Type B pancreatic cell (in vitro differentiated cells): ENCODE measurements at regions not wholly inside any gene's neighbourhood (a gene's known extent, or its start where the extent isn't known, plus 50 kb on each side); places are given as distances from the start of the nearest gene placed in this dataset.

Experiments
- DNase-seq: peaks from one replicate; pipeline ENCODE4 v3.0.0; 2021; ENCODE audit warnings: mixed read lengths; ENCODE audit not compliant: unreplicated experiment; ENCODE audit errors: extremely low spot score
- H3K27ac Mint-ChIP-seq: 2 replicates; pipeline ENCODE4 v1.8.0; 2021; ENCODE audit warnings: mild to moderate bottlenecking, mixed read lengths
- H3K27me3 Mint-ChIP-seq: 2 replicates; pipeline ENCODE4 v1.8.0; 2021; ENCODE audit warnings: mixed read lengths
- H3K36me3 Mint-ChIP-seq: 2 replicates; pipeline ENCODE4 v1.8.0; 2021; ENCODE audit warnings: mixed read lengths
- H3K4me1 Mint-ChIP-seq: one replicate; pipeline ENCODE4 v1.8.0; 2021; ENCODE audit warnings: mixed read lengths; ENCODE audit not compliant: unreplicated experiment
- H3K4me3 Mint-ChIP-seq: 2 replicates; pipeline ENCODE4 v1.8.0; 2021; ENCODE audit warnings: mild to moderate bottlenecking, mixed read lengths
- H3K9me3 Mint-ChIP-seq: 2 replicates; pipeline ENCODE4 v1.8.0; 2021; ENCODE audit warnings: mixed read lengths
- TF ChIP-seq, protein P1 (sequence below): fragments of 200-600 bp; sonication (generic); conservative IDR thresholded peaks from 2 replicates; pipeline ENCODE4 v1.5.0; 2021; ENCODE audit warnings: antibody characterized with exemption, mild to moderate bottlenecking

DNA sequence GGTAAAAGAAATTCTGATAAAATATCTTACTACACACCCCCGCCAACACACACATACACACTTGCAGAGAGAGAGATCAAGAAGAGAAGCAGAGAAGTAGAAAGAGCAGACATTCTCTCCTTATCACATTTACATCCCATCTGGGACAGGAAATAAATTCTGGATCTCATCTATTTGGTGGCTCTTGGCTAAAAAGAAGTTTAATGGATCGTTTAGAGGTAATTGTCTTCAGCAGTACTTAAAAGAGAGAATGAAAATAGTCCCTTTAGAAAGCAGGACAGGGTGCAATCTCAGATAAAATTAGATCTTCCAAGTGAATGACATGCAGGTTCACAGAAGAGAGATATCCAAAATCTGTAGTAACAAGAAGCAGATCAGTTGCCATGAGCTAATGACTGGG, 1392.5 kb downstream of the RAPGEF2 start:
- no peak overlapping the region for H3K27ac Mint-ChIP-seq
- H3K4me3 Mint-ChIP-seq = no peak overlapping the region
- no peak for DNase-seq
- no peaks in the 10 kb centered on the region for H3K4me1 Mint-ChIP-seq
- TF ChIP-seq, protein P1, sequence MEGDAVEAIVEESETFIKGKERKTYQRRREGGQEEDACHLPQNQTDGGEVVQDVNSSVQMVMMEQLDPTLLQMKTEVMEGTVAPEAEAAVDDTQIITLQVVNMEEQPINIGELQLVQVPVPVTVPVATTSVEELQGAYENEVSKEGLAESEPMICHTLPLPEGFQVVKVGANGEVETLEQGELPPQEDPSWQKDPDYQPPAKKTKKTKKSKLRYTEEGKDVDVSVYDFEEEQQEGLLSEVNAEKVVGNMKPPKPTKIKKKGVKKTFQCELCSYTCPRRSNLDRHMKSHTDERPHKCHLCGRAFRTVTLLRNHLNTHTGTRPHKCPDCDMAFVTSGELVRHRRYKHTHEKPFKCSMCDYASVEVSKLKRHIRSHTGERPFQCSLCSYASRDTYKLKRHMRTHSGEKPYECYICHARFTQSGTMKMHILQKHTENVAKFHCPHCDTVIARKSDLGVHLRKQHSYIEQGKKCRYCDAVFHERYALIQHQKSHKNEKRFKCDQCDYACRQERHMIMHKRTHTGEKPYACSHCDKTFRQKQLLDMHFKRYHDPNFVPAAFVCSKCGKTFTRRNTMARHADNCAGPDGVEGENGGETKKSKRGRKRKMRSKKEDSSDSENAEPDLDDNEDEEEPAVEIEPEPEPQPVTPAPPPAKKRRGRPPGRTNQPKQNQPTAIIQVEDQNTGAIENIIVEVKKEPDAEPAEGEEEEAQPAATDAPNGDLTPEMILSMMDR = no peak
- H3K27me3 Mint-ChIP-seq = no peaks in the 10 kb centered on the region
- H3K36me3 Mint-ChIP-seq = no peaks in the 10 kb centered on the region
- H3K9me3 Mint-ChIP-seq = peaks cover 5% of the 10 kb centered on the region

DNA sequence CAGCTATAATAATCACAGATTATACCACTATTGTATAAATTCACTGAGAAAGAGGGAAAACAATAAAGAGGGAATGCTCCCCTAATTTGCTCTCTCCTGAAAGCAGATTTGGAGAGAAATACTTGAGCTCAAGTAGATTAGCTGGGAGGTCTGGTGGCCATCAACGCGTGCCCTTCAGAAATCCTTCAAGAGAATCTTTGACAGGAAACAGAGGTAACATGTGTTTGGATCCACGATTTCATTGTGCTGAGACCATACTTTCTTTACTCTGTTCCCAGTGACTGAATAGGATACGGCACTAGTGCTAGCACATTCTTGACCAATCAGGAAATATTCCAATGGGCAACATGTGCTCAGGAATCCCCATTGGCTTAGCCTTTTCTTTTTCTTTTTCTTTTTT, 1395.3 kb downstream of the RAPGEF2 start:
- no peaks in the 10 kb centered on the region for H3K4me1 Mint-ChIP-seq
- no peaks in the 10 kb centered on the region for H3K9me3 Mint-ChIP-seq
- H3K4me3 Mint-ChIP-seq = no peak overlapping the region
- TF ChIP-seq, protein P1 = no peak
- H3K27me3 Mint-ChIP-seq = no peaks in the 10 kb centered on the region
- no peak overlapping the region for H3K27ac Mint-ChIP-seq
- no peaks in the 10 kb centered on the region for H3K36me3 Mint-ChIP-seq
- DNase-seq = no peak

GRCh38 chr4:160505724-160506123, 1402.8 kb downstream of the RAPGEF2 start:
- no peak for DNase-seq
- Mint-ChIP-seq H3K4me1 (no peaks in the 10 kb centered on the region), H3K9me3 (no peaks in the 10 kb centered on the region), H3K36me3 (no peaks in the 10 kb centered on the region), H3K27ac (no peak overlapping the region), H3K27me3 (no peaks in the 10 kb centered on the region), H3K4me3 (no peak overlapping the region)
- TF ChIP-seq, protein P1 = no peak

GRCh38 chr4:160510928-160511327, 1408.0 kb downstream of the RAPGEF2 start:
- no peak for DNase-seq
- no peak overlapping the region for H3K27ac Mint-ChIP-seq
- TF ChIP-seq, protein P1 = no peak
- H3K36me3 Mint-ChIP-seq = no peaks in the 10 kb centered on the region
- no peaks in the 10 kb centered on the region for H3K9me3 Mint-ChIP-seq
- no peaks in the 10 kb centered on the region for H3K4me1 Mint-ChIP-seq
- H3K27me3 Mint-ChIP-seq = no peaks in the 10 kb centered on the region
- H3K4me3 Mint-ChIP-seq = no peak overlapping the region

- Mint-ChIP-seq H3K9me3 (no peaks in the 10 kb centered on the region), H3K27me3 (no peaks in the 10 kb centered on the region), H3K4me1 (no peaks in the 10 kb centered on the region), H3K27ac (no peak overlapping the region), H3K4me3 (no peak overlapping the region), H3K36me3 (no peaks in the 10 kb centered on the region)
- DNase-seq = no peak
- TF ChIP-seq, protein P1 = no peak
Observed at GRCh38 chr4:160514126-160514525, 1411.2 kb downstream of the RAPGEF2 start.

DNA sequence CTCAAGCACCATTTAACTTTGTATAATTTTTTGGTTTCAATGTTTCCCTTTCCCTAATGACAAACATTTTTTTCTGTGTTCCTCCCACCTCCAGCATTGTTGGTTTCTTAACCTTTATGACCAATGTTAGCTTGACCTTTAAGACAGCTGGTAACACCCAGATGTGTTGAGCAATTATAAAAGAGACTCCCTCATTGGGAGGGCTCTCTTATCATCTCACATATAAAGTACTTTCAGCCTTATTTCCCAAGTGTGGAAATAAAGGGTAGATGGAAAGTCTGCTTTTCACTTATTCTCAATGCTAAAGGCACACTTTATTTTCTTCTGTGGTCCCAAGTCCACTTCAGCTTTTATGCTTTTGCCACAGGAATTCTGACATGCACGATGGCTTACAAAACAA, 1420.4 kb downstream of the RAPGEF2 start:
- Mint-ChIP-seq H3K27ac (no peak overlapping the region), H3K4me3 (no peak overlapping the region), H3K9me3 (no peaks in the 10 kb centered on the region), H3K4me1 (no peaks in the 10 kb centered on the region), H3K27me3 (no peaks in the 10 kb centered on the region), H3K36me3 (no peaks in the 10 kb centered on the region)
- TF ChIP-seq, protein P1 = no peak
- DNase-seq = no peak
